ENCODE measurements at regions not wholly inside any gene's neighbourhood (a gene's known extent, or its start where the extent isn't known, plus 50 kb on each side); places are given as distances from the start of the nearest gene placed in this dataset.
"Not testable (repeated sequence)": the region's sequence is repeated elsewhere in the genome, so short reads cannot be mapped to it uniquely, and the experiment has no call there.

- H3K36me3 Mint-ChIP-seq (ENCODE audit: low read depth); H3K27me3 Mint-ChIP-seq (ENCODE audit: low read depth); H3K4me3 Mint-ChIP-seq; H3K9me3 Mint-ChIP-seq; H3K4me1 Mint-ChIP-seq (ENCODE audit: low read depth); H3K27ac Mint-ChIP-seq: not testable (repeated sequence)
Measured at GRCh38 chr3:13995216-13995615, 115.3 kb upstream of the WNT7A start.

- peaks cover 21% of the 10 kb centered on the region for H3K9me3 Mint-ChIP-seq
- H3K4me3 Mint-ChIP-seq; H3K27me3 Mint-ChIP-seq (ENCODE audit: low read depth); H3K4me1 Mint-ChIP-seq (ENCODE audit: low read depth); H3K27ac Mint-ChIP-seq; H3K36me3 Mint-ChIP-seq (ENCODE audit: low read depth): not testable (repeated sequence)
Measured at GRCh38 chr3:13988925-13989324, 109.1 kb upstream of the WNT7A start.

GRCh38 chr3:13976469-13976868, 96.6 kb upstream of the WNT7A start:
- Mint-ChIP-seq H3K27ac (no peak overlapping the region), H3K36me3 (ENCODE audit: low read depth) (no peaks in the 10 kb centered on the region), H3K4me1 (ENCODE audit: low read depth) (no peaks in the 10 kb centered on the region), H3K9me3 (peaks cover 31% of the 10 kb centered on the region), H3K4me3 (no peak overlapping the region), H3K27me3 (ENCODE audit: low read depth) (no peaks in the 10 kb centered on the region)

DNA sequence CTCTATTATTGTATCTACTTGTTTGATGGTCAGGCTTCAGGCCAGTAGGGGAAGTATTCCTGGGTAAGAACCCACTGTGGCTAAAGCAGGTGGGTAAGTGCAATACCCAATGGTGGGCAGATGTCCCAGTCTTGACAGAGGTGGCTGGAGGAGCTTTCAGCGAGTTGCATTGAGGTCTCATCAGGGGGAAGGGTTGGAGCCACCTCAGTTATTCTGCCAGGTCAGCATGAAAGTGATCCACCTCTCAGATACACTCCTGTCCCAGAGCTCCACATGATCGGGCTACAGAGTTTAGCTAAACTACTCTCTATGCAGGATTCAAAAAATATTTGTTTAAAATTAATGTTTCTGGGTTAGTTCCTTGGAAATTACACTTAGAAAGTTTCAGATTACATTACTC, 95.8 kb upstream of the WNT7A start:
- Mint-ChIP-seq H3K9me3 (peaks cover 38% of the 10 kb centered on the region), H3K4me3 (no peak overlapping the region), H3K4me1 (ENCODE audit: low read depth) (no peaks in the 10 kb centered on the region), H3K36me3 (ENCODE audit: low read depth) (no peaks in the 10 kb centered on the region), H3K27me3 (ENCODE audit: low read depth) (no peaks in the 10 kb centered on the region), H3K27ac (no peak overlapping the region)

GRCh38 chr3:13972679-13973379, 93.0 kb upstream of the WNT7A start:
- Mint-ChIP-seq H3K4me3 (no peak overlapping the region), H3K27ac (no peak overlapping the region), H3K4me1 (ENCODE audit: low read depth) (no peaks in the 10 kb centered on the region), H3K36me3 (ENCODE audit: low read depth) (no peaks in the 10 kb centered on the region), H3K9me3 (peaks cover 33% of the 10 kb centered on the region), H3K27me3 (ENCODE audit: low read depth) (no peaks in the 10 kb centered on the region)

DNA sequence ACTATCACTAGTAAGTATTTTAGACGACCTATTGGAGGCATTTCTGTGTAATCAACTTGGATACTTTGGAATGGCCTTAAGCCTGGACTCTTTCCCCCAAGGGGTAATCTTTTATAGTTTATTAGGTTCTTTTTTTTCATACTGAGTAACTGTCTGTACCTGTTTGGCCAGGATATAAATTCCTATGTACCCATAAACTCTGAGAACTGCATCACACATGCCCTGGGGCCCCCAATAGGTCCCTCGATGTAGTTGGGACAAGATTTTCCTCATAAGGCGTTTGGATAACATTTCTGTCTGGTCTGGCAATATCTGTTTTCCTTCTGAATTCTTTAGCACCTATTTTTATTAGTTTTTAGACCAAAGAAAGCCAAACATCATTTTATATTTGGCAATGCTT, 86.4 kb upstream of the WNT7A start:
- Mint-ChIP-seq H3K27ac (no peak overlapping the region), H3K4me1 (ENCODE audit: low read depth) (no peaks in the 10 kb centered on the region), H3K27me3 (ENCODE audit: low read depth) (no peaks in the 10 kb centered on the region), H3K4me3 (no peak overlapping the region), H3K9me3 (peaks cover 13% of the 10 kb centered on the region), H3K36me3 (ENCODE audit: low read depth) (no peaks in the 10 kb centered on the region)

- H3K4me3 Mint-ChIP-seq, result no peak overlapping the region
- H3K36me3 Mint-ChIP-seq (ENCODE audit: low read depth), result no peaks in the 10 kb centered on the region
- H3K27me3 Mint-ChIP-seq (ENCODE audit: low read depth), result no peaks in the 10 kb centered on the region
- H3K27ac Mint-ChIP-seq, result no peak overlapping the region
- H3K4me1 Mint-ChIP-seq (ENCODE audit: low read depth), result no peaks in the 10 kb centered on the region
- H3K9me3 Mint-ChIP-seq, result peaks cover 7% of the 10 kb centered on the region
Measured at GRCh38 chr3:13963137-13963886, 83.4 kb upstream of the WNT7A start.

GRCh38 chr3:13954741-13955483, 75.0 kb upstream of the WNT7A start:
- H3K36me3 Mint-ChIP-seq (ENCODE audit: low read depth), result no peaks in the 10 kb centered on the region

DNA sequence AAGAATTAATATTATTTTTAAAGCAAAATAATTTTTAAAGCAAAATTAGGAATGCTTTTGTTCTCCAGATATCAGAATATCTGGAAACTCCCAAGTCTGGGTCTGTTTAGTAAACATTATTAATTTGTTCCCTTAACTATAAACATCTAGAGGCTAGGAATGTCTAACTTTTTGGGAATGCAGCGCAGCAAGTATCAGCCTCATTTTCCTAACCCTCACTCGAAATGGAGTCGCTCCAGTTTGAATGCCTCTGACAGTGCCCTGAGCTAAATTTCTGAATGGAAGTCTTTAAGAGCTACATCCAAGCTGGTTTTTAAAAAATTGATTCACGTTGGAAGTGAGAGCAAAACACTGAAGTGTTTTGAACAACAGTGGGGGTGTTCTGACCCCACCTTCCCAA, 74.4 kb upstream of the WNT7A start:
- peaks cover 11% of the 10 kb centered on the region for H3K9me3 Mint-ChIP-seq
- H3K27me3 Mint-ChIP-seq (ENCODE audit: low read depth), result no peaks in the 10 kb centered on the region
- no peak overlapping the region for H3K4me3 Mint-ChIP-seq
- H3K27ac Mint-ChIP-seq, result no peak overlapping the region
- H3K4me1 Mint-ChIP-seq (ENCODE audit: low read depth), result no peaks in the 10 kb centered on the region
- no peaks in the 10 kb centered on the region for H3K36me3 Mint-ChIP-seq (ENCODE audit: low read depth)

More at GRCh38 chr3:13954741-13955483, 75.0 kb upstream of the WNT7A start:
- no peaks in the 10 kb centered on the region for H3K4me1 Mint-ChIP-seq (ENCODE audit: low read depth)
- H3K27me3 Mint-ChIP-seq (ENCODE audit: low read depth), result no peaks in the 10 kb centered on the region
- H3K27ac Mint-ChIP-seq, result no peak overlapping the region
- H3K9me3 Mint-ChIP-seq, result peaks cover 11% of the 10 kb centered on the region
- H3K4me3 Mint-ChIP-seq, result no peak overlapping the region

DNA sequence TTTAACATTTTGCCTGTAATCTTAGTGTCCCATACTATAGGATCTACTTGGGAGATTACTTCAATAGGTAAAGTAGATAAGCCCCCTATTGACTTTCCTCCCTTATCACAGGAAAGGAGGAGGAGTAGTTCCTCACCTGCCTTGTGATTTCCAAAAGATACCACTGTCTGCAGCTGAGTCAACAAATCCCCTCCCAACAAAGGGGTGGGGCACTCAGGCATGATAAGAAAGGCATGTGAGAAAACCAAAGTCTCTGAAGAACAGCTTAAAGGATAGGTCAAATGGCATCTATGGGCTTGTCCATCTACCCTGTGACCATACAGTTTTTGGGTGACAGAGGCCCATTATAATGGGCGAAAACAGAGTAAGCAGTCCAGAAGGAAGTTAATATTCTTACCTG, 71.3 kb upstream of the WNT7A start:
- H3K9me3 Mint-ChIP-seq, result peaks cover 17% of the 10 kb centered on the region
- no peaks in the 10 kb centered on the region for H3K4me1 Mint-ChIP-seq (ENCODE audit: low read depth)
- no peaks in the 10 kb centered on the region for H3K27me3 Mint-ChIP-seq (ENCODE audit: low read depth)
- no peaks in the 10 kb centered on the region for H3K36me3 Mint-ChIP-seq (ENCODE audit: low read depth)
- H3K4me3 Mint-ChIP-seq, result no peak overlapping the region
- H3K27ac Mint-ChIP-seq, result no peak overlapping the region

GRCh38 chr3:13950042-13950441, 70.2 kb upstream of the WNT7A start:
- Mint-ChIP-seq H3K27ac (no peak overlapping the region), H3K4me1 (ENCODE audit: low read depth) (no peaks in the 10 kb centered on the region), H3K36me3 (ENCODE audit: low read depth) (no peaks in the 10 kb centered on the region), H3K4me3 (no peak overlapping the region), H3K9me3 (peaks cover 22% of the 10 kb centered on the region), H3K27me3 (ENCODE audit: low read depth) (peaks cover 5% of the 10 kb centered on the region)

DNA sequence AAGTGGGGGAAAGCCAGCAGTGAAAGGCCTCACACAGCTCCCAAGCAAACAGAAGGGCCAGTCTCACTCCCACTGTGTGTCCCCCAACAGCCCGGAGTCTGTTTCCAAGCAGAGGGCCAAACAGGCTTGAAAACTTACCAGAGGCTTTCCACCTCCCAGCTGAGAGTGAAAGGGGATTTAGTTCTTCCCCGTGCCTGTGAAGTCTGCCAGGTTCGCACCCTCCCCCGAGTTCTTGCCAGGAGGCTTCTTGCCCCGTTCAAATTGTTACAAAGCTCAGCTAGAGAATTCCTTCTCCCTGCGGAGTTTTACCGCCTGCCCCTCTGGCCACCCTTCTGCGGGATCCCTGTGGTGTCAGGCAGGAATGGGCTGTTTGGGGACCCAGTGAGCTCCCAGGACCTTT, 68.0 kb upstream of the WNT7A start:
- Mint-ChIP-seq H3K27me3 (ENCODE audit: low read depth) (peaks cover 5% of the 10 kb centered on the region), H3K4me3 (no peak overlapping the region), H3K36me3 (ENCODE audit: low read depth) (no peaks in the 10 kb centered on the region), H3K4me1 (ENCODE audit: low read depth) (no peaks in the 10 kb centered on the region), H3K27ac (no peak overlapping the region), H3K9me3 (peaks cover 37% of the 10 kb centered on the region)

GRCh38 chr3:13939206-13939605, 59.3 kb upstream of the WNT7A start:
- H3K36me3 Mint-ChIP-seq (ENCODE audit: low read depth), result no peaks in the 10 kb centered on the region
- no peaks in the 10 kb centered on the region for H3K27me3 Mint-ChIP-seq (ENCODE audit: low read depth)
- H3K27ac Mint-ChIP-seq, result no peak overlapping the region
- H3K9me3 Mint-ChIP-seq, result peaks cover 9% of the 10 kb centered on the region
- H3K4me3 Mint-ChIP-seq, result no peak overlapping the region
- no peaks in the 10 kb centered on the region for H3K4me1 Mint-ChIP-seq (ENCODE audit: low read depth)

DNA sequence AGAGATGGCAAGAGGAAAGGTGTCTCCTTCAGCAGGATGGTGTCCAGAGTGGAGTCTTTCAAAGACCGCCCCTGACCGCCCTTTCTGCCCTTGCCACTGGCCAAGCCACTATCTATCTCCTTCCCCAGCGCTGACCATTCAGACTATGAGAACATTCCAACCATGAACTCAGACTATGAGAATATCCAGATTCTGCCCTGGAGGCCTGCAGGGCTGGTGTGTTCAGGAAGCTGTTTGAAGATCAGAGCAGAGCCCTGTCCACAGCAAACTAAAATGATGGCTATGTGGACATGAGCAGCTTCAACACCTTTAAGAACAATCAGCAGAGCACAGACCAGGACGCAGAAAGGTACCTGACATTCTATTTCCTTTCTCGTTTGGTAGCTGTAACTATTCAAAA, 57.3 kb upstream of the WNT7A start:
- H3K4me3 Mint-ChIP-seq, result no peak overlapping the region
- H3K9me3 Mint-ChIP-seq, result peaks cover 9% of the 10 kb centered on the region
- no peak overlapping the region for H3K27ac Mint-ChIP-seq
- no peaks in the 10 kb centered on the region for H3K4me1 Mint-ChIP-seq (ENCODE audit: low read depth)
- H3K36me3 Mint-ChIP-seq (ENCODE audit: low read depth), result no peaks in the 10 kb centered on the region
- no peaks in the 10 kb centered on the region for H3K27me3 Mint-ChIP-seq (ENCODE audit: low read depth)

All from T-helper 1 cell treated with Interleukin-12 subunit alpha and Interleukin-12 subunit beta and Interleukin-4 antibody, amounts not matched to agents 30 μg/mL and 1 μg/mL, for 36 hours (primary cell).